H1 (cell line): ENCODE measurements at regions not wholly inside any gene's neighbourhood (a gene's known extent, or its start where the extent isn't known, plus 50 kb on each side); places are given as distances from the start of the nearest gene placed in this dataset.

Source experiments
- CTCF ChIA-PET: fragments of 300-600 bp; sonication (Branson Sonifier 250); formaldehyde crosslinking; loops from one replicate; lab custom pipeline; 2021; ENCODE audit not compliant: partially characterized antibody; lab: Charles Lee
- POLR2A ChIA-PET: fragments of 300-600 bp; sonication (Branson Sonifier 250); formaldehyde crosslinking; loops from one replicate; lab custom pipeline; 2021; ENCODE audit warnings: inconsistent platforms; ENCODE audit not compliant: partially characterized antibody; lab: Charles Lee
- DNase-seq, 2 experiments: peaks; one replicate each; pipeline versions ENCODE4 v3.0.0 to v3.0.0-alpha.2; 2010 to 2022; ENCODE audit warnings: low spot score in 2 of 2, low read depth in 1 of 2, mixed read lengths in 1 of 2
- FAIRE-seq: peaks from 2 replicates; lab custom pipeline; 2011; peaks lifted over from hg19 to GRCh38; lab: Jason Lieb, UNC
- H2AFZ ChIP-seq: 2 replicates; pipeline ENCODE4 v1.8.1; 2012; ENCODE audit warnings: low read length, inconsistent platforms
- H2AK5ac ChIP-seq: 2 replicates; pipeline ENCODE4 v1.6.1; 2013; ENCODE audit warnings: low read depth, low read length
- H2BK120ac ChIP-seq: replicated peaks from 2 replicates; pipeline ENCODE3; 2013; ENCODE audit warnings: low read depth, low read length, inconsistent platforms
- H2BK12ac ChIP-seq: 2 replicates; pipeline ENCODE4 v1.6.1; 2013; ENCODE audit warnings: low read depth, low read length
- H2BK15ac ChIP-seq: 2 replicates; pipeline ENCODE4 v1.6.1; 2013; ENCODE audit warnings: low read length
- H2BK20ac ChIP-seq: 2 replicates; pipeline ENCODE4 v1.6.1; 2013; ENCODE audit warnings: low read length
- H2BK5ac ChIP-seq: 2 replicates; pipeline ENCODE4 v1.6.1; 2013; ENCODE audit warnings: low read depth, low read length
- H3K14ac ChIP-seq: 2 replicates; pipeline ENCODE4 v1.6.1; 2013; ENCODE audit warnings: inconsistent platforms; ENCODE audit not compliant: insufficient read length
- H3K18ac ChIP-seq: 2 replicates; pipeline ENCODE4 v1.6.1; 2013; ENCODE audit warnings: low read length; ENCODE audit errors: extremely low read depth
- H3K23ac ChIP-seq: 2 replicates; pipeline ENCODE4 v1.6.1; 2013; ENCODE audit warnings: inconsistent platforms; ENCODE audit not compliant: insufficient read length
- H3K23me2 ChIP-seq: 2 replicates; pipeline ENCODE4 v1.6.1; 2013; ENCODE audit warnings: low read depth, low read length
- H3K27ac ChIP-seq: 2 replicates; pipeline ENCODE4 v1.6.1; 2011; ENCODE audit warnings: low read depth, low read length, inconsistent platforms
- H3K27me3 ChIP-seq, 4 experiments: replicated peaks in 1 of 4; 1 replicate in 1 of 4; 2 replicates in 3 of 4; pipeline versions ENCODE4 v1.6.1 to v1.8.1; 2011 to 2013; ENCODE audit warnings: low read length in 3 of 4, mild to moderate bottlenecking in 3 of 4, inconsistent platforms in 2 of 4, mixed read lengths in 2 of 4, moderate library complexity in 1 of 4; ENCODE audit not compliant: control insufficient read depth in 3 of 4, insufficient read depth in 3 of 4; ENCODE audit errors: extremely low read depth in 1 of 4
- H3K36me3 ChIP-seq, 4 experiments: 2 replicates each; pipeline versions ENCODE4 v1.6.1 to v1.8.1; 2011 to 2013; ENCODE audit warnings: mild to moderate bottlenecking in 4 of 4, low read length in 3 of 4, moderate library complexity in 2 of 4, control low read depth in 1 of 4, inconsistent platforms in 1 of 4; ENCODE audit not compliant: insufficient read depth in 4 of 4, control insufficient read depth in 2 of 4
- H3K4ac ChIP-seq: replicated peaks from 2 replicates; pipeline ENCODE3; 2013; ENCODE audit warnings: low read length, low read depth, mixed read lengths, inconsistent platforms; ENCODE audit not compliant: insufficient read length
- H3K4me1 ChIP-seq, 4 experiments: replicated peaks in 1 of 4; 1 replicate in 1 of 4; 2 replicates in 3 of 4; pipeline versions ENCODE4 v1.6.1 to v1.8.1; 2011 to 2013; ENCODE audit warnings: low read length in 3 of 4, inconsistent platforms in 2 of 4, mixed read lengths in 1 of 4; ENCODE audit not compliant: insufficient read depth in 4 of 4, control insufficient read depth in 3 of 4
- H3K4me2 ChIP-seq, 2 experiments: 2 replicates each; pipeline versions ENCODE4 v1.6.1 to v1.8.1; 2011 to 2013; ENCODE audit warnings: low read depth in 2 of 2, low read length in 2 of 2, control low read depth in 1 of 2, inconsistent platforms in 1 of 2, mild to moderate bottlenecking in 1 of 2; ENCODE audit not compliant: insufficient read depth in 1 of 2
- H3K4me3 ChIP-seq, 4 experiments: fragments of 200-600, 300-600 bp in 1 of 4; sonication (generic), shearing (Covaris generic), sonication (Bioruptor Twin) in 1 of 4; 2 replicates each; pipeline versions ENCODE4 v1.5.1 to v1.8.1; 2011 to 2016; ENCODE audit warnings: low read length in 4 of 4, low read depth in 3 of 4, control low read depth in 2 of 4, inconsistent platforms in 2 of 4, mild to moderate bottlenecking in 2 of 4, mixed read lengths in 1 of 4, moderate library complexity in 1 of 4; ENCODE audit not compliant: insufficient read depth in 2 of 4; ENCODE audit errors: extremely low read depth in 1 of 4
- H3K56ac ChIP-seq: replicated peaks from 2 replicates; pipeline ENCODE3; 2013; ENCODE audit warnings: low read depth, mild to moderate bottlenecking, mixed read lengths, low read length, inconsistent platforms; ENCODE audit not compliant: insufficient read length
- H3K79me1 ChIP-seq: 2 replicates; pipeline ENCODE4 v1.6.1; 2013; ENCODE audit warnings: low read depth, low read length, control low read depth
- H3K79me2 ChIP-seq, 2 experiments: 2 replicates each; pipeline versions ENCODE4 v1.6.1 to v1.8.1; 2012 to 2013; ENCODE audit warnings: low read length in 2 of 2, mild to moderate bottlenecking in 2 of 2, inconsistent platforms in 1 of 2; ENCODE audit not compliant: insufficient read depth in 2 of 2, control insufficient read depth in 1 of 2
- H3K9ac ChIP-seq, 4 experiments: replicated peaks in 1 of 4; 1 replicate in 1 of 4; 2 replicates in 3 of 4; pipeline versions ENCODE4 v1.6.1 to v1.8.1; 2011 to 2013; ENCODE audit warnings: low read depth in 3 of 4, low read length in 3 of 4, control low read depth in 2 of 4, mild to moderate bottlenecking in 2 of 4, moderate library complexity in 2 of 4, inconsistent platforms in 1 of 4; ENCODE audit errors: extremely low read depth in 1 of 4
- H3K9me3 ChIP-seq, 2 experiments: 2 replicates each; pipeline versions ENCODE4 v1.6.1 to v1.8.1; 2012 to 2013; ENCODE audit warnings: mild to moderate bottlenecking in 2 of 2, moderate library complexity in 2 of 2, control low read depth in 1 of 2, inconsistent platforms in 1 of 2, low read depth in 1 of 2, low read length in 1 of 2, mixed read lengths in 1 of 2; ENCODE audit not compliant: insufficient read depth in 2 of 2
- H4K20me1 ChIP-seq, 2 experiments: replicated peaks in 1 of 2; 2 replicates each; pipeline versions ENCODE3 to v1.8.1; 2011 to 2013; ENCODE audit warnings: inconsistent platforms in 2 of 2, low read length in 2 of 2, mild to moderate bottlenecking in 1 of 2; ENCODE audit not compliant: insufficient read depth in 2 of 2, control insufficient read depth in 1 of 2
- H4K5ac ChIP-seq: 2 replicates; pipeline ENCODE4 v1.6.1; 2013; ENCODE audit warnings: low read length, low read depth, mixed read lengths, inconsistent platforms; ENCODE audit not compliant: insufficient read length
- H4K8ac ChIP-seq: 2 replicates; pipeline ENCODE4 v1.8.0; 2013; ENCODE audit warnings: mild to moderate bottlenecking, moderate library complexity, low read length, inconsistent platforms; ENCODE audit not compliant: insufficient read depth; ENCODE audit errors: extremely low read depth
- H4K91ac ChIP-seq: replicated peaks from 2 replicates; pipeline ENCODE3; 2013; ENCODE audit warnings: low read length, mixed read lengths, inconsistent platforms; ENCODE audit not compliant: insufficient read length
- BCL11A ChIP-seq, 2 experiments: IDR thresholded peaks; one replicate each; pipeline ENCODE4 v1.6.1; 2011; ENCODE audit warnings: low read depth in 2 of 2, low read length in 2 of 2, mild to moderate bottlenecking in 2 of 2
- CBX5 ChIP-seq: fragments of 300-800, 300-1000 bp; sonication (generic); IDR thresholded peaks from 2 replicates; pipeline ENCODE4 v1.7.1; 2016; ENCODE audit warnings: antibody characterized with exemption, low read length, low read depth
- CEBPB ChIP-seq: IDR thresholded peaks from 2 replicates; pipeline ENCODE4 v1.6.1; 2012; ENCODE audit warnings: low read depth, low read length
- GTF2F1 ChIP-seq: IDR thresholded peaks from 2 replicates; pipeline ENCODE4 v1.6.1; 2012; ENCODE audit warnings: low read depth, low read length, improper control_type of control experiment, borderline replicate concordance
- RAD21 ChIP-seq, 2 experiments: IDR thresholded peaks in 1 of 2; conservative IDR thresholded peaks in 1 of 2; 2 replicates each; pipeline ENCODE4 v1.6.1; 2011; ENCODE audit warnings: low read depth in 2 of 2, low read length in 2 of 2, improper control_type of control experiment in 1 of 2, inconsistent platforms in 1 of 2, mild to moderate bottlenecking in 1 of 2, moderate library complexity in 1 of 2
- RNF2 ChIP-seq: fragments of 200-900, 300-1000 bp; sonication (generic); IDR thresholded peaks from 2 replicates; pipeline ENCODE4 v1.7.1; 2016; ENCODE audit warnings: borderline replicate concordance, low read depth, mild to moderate bottlenecking, antibody characterized with exemption, low read length; ENCODE audit not compliant: poor library complexity, severe bottlenecking; ENCODE audit errors: missing control alignments
- SIRT6 ChIP-seq: IDR thresholded peaks from one replicate; pipeline ENCODE4 v1.7.1; 2012; ENCODE audit warnings: low read length, inconsistent platforms
- SP1 ChIP-seq: IDR thresholded peaks from 2 replicates; pipeline ENCODE4 v1.6.1; 2011; ENCODE audit warnings: low read depth, low read length
- SP2 ChIP-seq: IDR thresholded peaks from 2 replicates; pipeline ENCODE4 v1.6.1; 2012; ENCODE audit warnings: mild to moderate bottlenecking, low read length, inconsistent platforms
- WGBS, 2 experiments: shearing (Covaris generic) in 1 of 2; methylation state at CpG; one replicate each; pipeline versions ENCODE4 v1.1.6 to v1.1.7; 2013 to 2015; ENCODE audit warnings: low lambda C conversion rate in 2 of 2, mixed read lengths in 2 of 2, inconsistent platforms in 1 of 2, low coverage in 1 of 2, missing lambda C conversion rate in 1 of 2; ENCODE audit not compliant: insufficient replicate concordance in 2 of 2, insufficient coverage in 1 of 2, insufficient read length in 1 of 2; ENCODE audit errors: extremely low coverage in 1 of 2, missing lambda C conversion rate in 1 of 2; 5-methylcytosine and 5-hydroxymethylcytosine counted together
- TF ChIP-seq, protein P1 (sequence below): IDR thresholded peaks from 2 replicates; pipeline ENCODE4 v1.6.1; 2011; ENCODE audit warnings: low read length, improper control_type of control experiment
- TF ChIP-seq, protein P2 (sequence below), 3 experiments: IDR thresholded peaks; 1 replicate in 2 of 3; 2 replicates in 1 of 3; pipeline versions ENCODE4 v1.5.1 to v1.6.1; 2011; ENCODE audit warnings: low read length in 3 of 3, mild to moderate bottlenecking in 3 of 3, inconsistent platforms in 2 of 3, low read depth in 1 of 3, moderate library complexity in 1 of 3; ENCODE audit not compliant: insufficient read depth in 1 of 3; ENCODE audit errors: control extremely low read depth in 1 of 3

DNA sequence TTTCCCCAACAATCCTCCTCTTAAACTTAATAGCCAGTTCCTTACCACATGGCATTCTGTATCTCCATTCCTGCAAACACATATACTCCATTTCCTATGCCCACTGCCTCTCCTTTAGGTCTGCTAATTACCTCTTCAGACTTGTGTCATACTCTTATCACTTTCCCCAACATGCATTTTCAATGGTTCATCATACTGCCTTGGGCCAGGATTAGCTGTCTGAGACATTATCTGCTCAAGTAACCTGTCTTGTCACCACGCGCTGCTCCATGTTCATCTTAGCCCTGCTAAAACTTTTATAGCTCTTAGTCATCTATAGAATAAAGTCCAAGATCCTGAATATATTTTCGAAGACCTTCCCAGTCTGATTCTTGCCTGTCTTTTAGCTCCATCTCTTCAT, 224.1 kb upstream of the GK2 start:
- H3K14ac ChIP-seq, result no peak overlapping the region
- H2BK20ac ChIP-seq, result no peak overlapping the region; the same call in 1 of the 2 replicates
- no peak for FAIRE-seq

More for the DNA sequence above, 224.1 kb upstream of the GK2 start:
- Histone ChIP-seq H3K23me2 (no peaks in the 10 kb centered on the region), H4K20me1 (no peaks in the 10 kb centered on the region), H4K91ac (no peak overlapping the region), H3K79me2 (no peaks in the 10 kb centered on the region), H3K4ac (no peak overlapping the region), H3K9me3 (no peaks in the 10 kb centered on the region), H3K4me3 (no peak overlapping the region), H2BK15ac (no peak overlapping the region), H3K27ac (no peak overlapping the region), H3K56ac (no peak overlapping the region), H3K4me2 (no peak overlapping the region), H2AK5ac (no peak overlapping the region), H3K9ac (no peak overlapping the region), H3K79me1 (no peaks in the 10 kb centered on the region), H4K5ac (no peak overlapping the region), H2AFZ (peak overlapping the region; percentile 34; the same call in 1 of the 2 replicates), H3K36me3 (no peaks in the 10 kb centered on the region), H3K23ac (no peak overlapping the region), H4K8ac (no peak overlapping the region), H2BK5ac (no peak overlapping the region), H2BK12ac (no peak overlapping the region), H3K27me3 (no peaks in the 10 kb centered on the region), H3K4me1 (peaks cover 0 to 3% (median 0%) of the 10 kb centered on the region in 4 experiments; a peak in 1 of 7 replicates), H3K18ac (no peak overlapping the region), H2BK120ac (no peak overlapping the region)
- DNase-seq, result no peak
- POLR2A ChIA-PET, result no interaction called here
- TF ChIP-seq GTF2F1, result no peak
- TF ChIP-seq CEBPB, result no peak
- no peak for TF ChIP-seq SP1
- TF ChIP-seq RAD21 (IDR thresholded peaks at IDR 0.05 in 1 of 2, conservative IDR thresholded peaks at IDR 0.05 in 1 of 2; ENCODE audit: low read depth in 2 of 2, low read length in 2 of 2), result no peak
- TF ChIP-seq RNF2, result no peak
- no peak for TF ChIP-seq SIRT6
- TF ChIP-seq, protein P1, sequence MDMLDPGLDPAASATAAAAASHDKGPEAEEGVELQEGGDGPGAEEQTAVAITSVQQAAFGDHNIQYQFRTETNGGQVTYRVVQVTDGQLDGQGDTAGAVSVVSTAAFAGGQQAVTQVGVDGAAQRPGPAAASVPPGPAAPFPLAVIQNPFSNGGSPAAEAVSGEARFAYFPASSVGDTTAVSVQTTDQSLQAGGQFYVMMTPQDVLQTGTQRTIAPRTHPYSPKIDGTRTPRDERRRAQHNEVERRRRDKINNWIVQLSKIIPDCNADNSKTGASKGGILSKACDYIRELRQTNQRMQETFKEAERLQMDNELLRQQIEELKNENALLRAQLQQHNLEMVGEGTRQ, result no peak
- no peak for TF ChIP-seq SP2
- no peak for TF ChIP-seq CBX5
- no peak for TF ChIP-seq BCL11A (IDR thresholded peaks at IDR 0.05; ENCODE audit: low read depth in 2 of 2, low read length in 2 of 2)
- TF ChIP-seq, protein P2, sequence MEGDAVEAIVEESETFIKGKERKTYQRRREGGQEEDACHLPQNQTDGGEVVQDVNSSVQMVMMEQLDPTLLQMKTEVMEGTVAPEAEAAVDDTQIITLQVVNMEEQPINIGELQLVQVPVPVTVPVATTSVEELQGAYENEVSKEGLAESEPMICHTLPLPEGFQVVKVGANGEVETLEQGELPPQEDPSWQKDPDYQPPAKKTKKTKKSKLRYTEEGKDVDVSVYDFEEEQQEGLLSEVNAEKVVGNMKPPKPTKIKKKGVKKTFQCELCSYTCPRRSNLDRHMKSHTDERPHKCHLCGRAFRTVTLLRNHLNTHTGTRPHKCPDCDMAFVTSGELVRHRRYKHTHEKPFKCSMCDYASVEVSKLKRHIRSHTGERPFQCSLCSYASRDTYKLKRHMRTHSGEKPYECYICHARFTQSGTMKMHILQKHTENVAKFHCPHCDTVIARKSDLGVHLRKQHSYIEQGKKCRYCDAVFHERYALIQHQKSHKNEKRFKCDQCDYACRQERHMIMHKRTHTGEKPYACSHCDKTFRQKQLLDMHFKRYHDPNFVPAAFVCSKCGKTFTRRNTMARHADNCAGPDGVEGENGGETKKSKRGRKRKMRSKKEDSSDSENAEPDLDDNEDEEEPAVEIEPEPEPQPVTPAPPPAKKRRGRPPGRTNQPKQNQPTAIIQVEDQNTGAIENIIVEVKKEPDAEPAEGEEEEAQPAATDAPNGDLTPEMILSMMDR (IDR thresholded peaks at IDR 0.05; ENCODE audit: control extremely low read depth in 1 of 3, insufficient read depth in 1 of 3, low read depth in 1 of 3, low read length in 3 of 3), result no peak
- CTCF ChIA-PET, result interaction anchor here (0.9 kb wide), 1 partner anchor 17 kb away, joined by 3 read pairs; no protein-coding TSS in a partner anchor
- 96% methylated on average over 3 of the region's 3 CpGs; no CpG with 5 or more reads in 1 of the 2 experiments for WGBS, 2 experiments
